B cell (primary cell): ENCODE measurements at regions not wholly inside any gene's neighbourhood (a gene's known extent, or its start where the extent isn't known, plus 50 kb on each side); places are given as distances from the start of the nearest gene placed in this dataset.
"Not testable (repeated sequence)": the region's sequence is repeated elsewhere in the genome, so short reads cannot be mapped to it uniquely, and the experiment has no call there.

Experiments used
- ATAC-seq: fragments of 200-7000 bp; cut with Tn5 transposase; one replicate; pipeline ENCODE4 v1.10.0; 2021; ENCODE audit warnings: low read depth, mild to moderate bottlenecking, moderate number of reproducible peaks, moderate library complexity
- CTCF ChIA-PET: fragments of 350-600 bp; sonication (Branson Sonifier 250); formaldehyde crosslinking; loops from one replicate; lab custom pipeline; 2021; ENCODE audit warnings: antibody characterized with exemption, inconsistent platforms; lab: Charles Lee
- POLR2A ChIA-PET: fragments of 350-600 bp; sonication (Branson Sonifier 250); formaldehyde crosslinking; loops from one replicate; lab custom pipeline; 2021; ENCODE audit warnings: antibody characterized with exemption; lab: Charles Lee
- DNase-seq: peaks from one replicate; pipeline ENCODE4 v3.0.0; 2013
- H2AFZ ChIP-seq: 2 replicates; pipeline ENCODE4 v1.6.1; 2012; ENCODE audit warnings: mild to moderate bottlenecking, low read depth, low read length; ENCODE audit not compliant: insufficient read depth, poor library complexity, severe bottlenecking
- H3K27ac ChIP-seq, 2 donors: 1 replicate in 1 of 2; 2 replicates in 1 of 2; pipeline ENCODE4 v1.5.1; 2012 to 2013; ENCODE audit warnings: low read length in 2 of 2, mild to moderate bottlenecking in 2 of 2, moderate library complexity in 1 of 2
- H3K27me3 ChIP-seq, 4 experiments: fragments of 200-600 bp in 1 of 4; sonication (generic) in 1 of 4; replicated peaks in 1 of 4; 1 replicate in 2 of 4; 2 replicates in 2 of 4; pipeline versions ENCODE4 v1.6.1 to v1.7.0; 2013 to 2016; ENCODE audit warnings: low read length in 3 of 4, mild to moderate bottlenecking in 2 of 4, mixed read lengths in 1 of 4, moderate library complexity in 1 of 4; ENCODE audit not compliant: insufficient read depth in 4 of 4, control insufficient read depth in 3 of 4; ENCODE audit errors: control extremely low read depth in 1 of 4
- H3K36me3 ChIP-seq, 2 experiments: replicated peaks in 1 of 2; 1 replicate in 1 of 2; 2 replicates in 1 of 2; pipeline versions ENCODE4 v1.6.1 to v1.7.1; 2013; ENCODE audit warnings: low read length in 1 of 2; ENCODE audit not compliant: insufficient read depth in 2 of 2, control insufficient read depth in 1 of 2; ENCODE audit errors: control extremely low read depth in 1 of 2, extremely low read depth in 1 of 2
- H3K4me1 ChIP-seq, 2 donors: fragments of 200-600 bp in 1 of 2; sonication (generic) in 1 of 2; 1 replicate in 1 of 2; 2 replicates in 1 of 2; pipeline versions ENCODE4 v1.5.1 to v1.6.1; 2013 to 2017; ENCODE audit warnings: low read length in 2 of 2; ENCODE audit not compliant: control insufficient read depth in 2 of 2, insufficient read depth in 2 of 2
- H3K4me2 ChIP-seq: replicated peaks from 2 replicates; pipeline ENCODE3; 2012; ENCODE audit warnings: mild to moderate bottlenecking, low read depth, low read length; ENCODE audit not compliant: poor library complexity, severe bottlenecking
- H3K4me3 ChIP-seq, 5 experiments: fragments of 200-600 bp in 1 of 5; sonication (generic) in 1 of 5; 1 replicate in 3 of 5; 2 replicates in 2 of 5; pipeline versions ENCODE4 v1.5.1 to v1.7.0; 2011 to 2016; ENCODE audit warnings: low read length in 4 of 5, mild to moderate bottlenecking in 4 of 5, low read depth in 2 of 5, control low read depth in 1 of 5, moderate library complexity in 1 of 5; ENCODE audit not compliant: insufficient read depth in 1 of 5; ENCODE audit errors: control extremely low read depth in 1 of 5, extremely low read depth in 1 of 5
- H3K79me2 ChIP-seq: fragments of 200-600 bp; sonication (generic); one replicate; pipeline ENCODE4 v1.6.0; 2016; ENCODE audit warnings: low read length; ENCODE audit not compliant: control insufficient read depth, insufficient read depth
- H3K9ac ChIP-seq: fragments of 200-600 bp; sonication (generic); 2 replicates; pipeline ENCODE4 v1.6.1; 2017; ENCODE audit warnings: mild to moderate bottlenecking, low read length, moderate library complexity
- H3K9me3 ChIP-seq, 3 donors: one replicate each; pipeline versions ENCODE4 v1.6.1 to v1.7.1; 2013; ENCODE audit warnings: low read length in 2 of 3; ENCODE audit not compliant: control insufficient read depth in 2 of 3, insufficient read depth in 1 of 3; ENCODE audit errors: control extremely low read depth in 1 of 3
- H4K20me1 ChIP-seq: 2 replicates; pipeline ENCODE4 v1.6.0; 2012; ENCODE audit warnings: mild to moderate bottlenecking, low read length; ENCODE audit not compliant: insufficient read depth, control insufficient read depth, poor library complexity, severe bottlenecking
- H3K27ac Mint-ChIP-seq: one replicate; pipeline ENCODE4 v1.8.0; 2021; ENCODE audit warnings: mixed read lengths
- H3K27me3 Mint-ChIP-seq: one replicate; pipeline ENCODE4 v1.8.0; 2021; ENCODE audit warnings: mixed read lengths
- H3K4me1 Mint-ChIP-seq: one replicate; pipeline ENCODE4 v1.8.0; 2021; ENCODE audit warnings: mixed read lengths
- H3K4me3 Mint-ChIP-seq: one replicate; pipeline ENCODE4 v1.8.0; 2021; ENCODE audit warnings: mixed read lengths
- H3K9me3 Mint-ChIP-seq: one replicate; pipeline ENCODE4 v1.8.0; 2022; ENCODE audit warnings: mixed read lengths; ENCODE audit not compliant: insufficient read depth
- EZH2 ChIP-seq: IDR thresholded peaks from 2 replicates; pipeline ENCODE4 v1.6.1; 2012; ENCODE audit warnings: borderline replicate concordance, low read depth, mild to moderate bottlenecking, moderate library complexity, low read length; ENCODE audit not compliant: insufficient read depth, poor library complexity, severe bottlenecking
- WGBS: methylation state at CpG from one replicate; pipeline ENCODE4 v1.1.5; 2013; ENCODE audit warnings: missing lambda C conversion rate; ENCODE audit not compliant: insufficient coverage; 5-methylcytosine and 5-hydroxymethylcytosine counted together
- intact Hi-C: fragments of 100-400 bp; cut with micrococcal nuclease; formaldehyde crosslinking; loops from one replicate; pipeline ENCODE4 v1.10.0; 2022
- TF ChIP-seq, protein P1 (sequence below): fragments of 200-600 bp; IDR thresholded peaks from one replicate; pipeline ENCODE4 v1.8.0; 2022; ENCODE audit warnings: antibody characterized with exemption, mild to moderate bottlenecking

DNA sequence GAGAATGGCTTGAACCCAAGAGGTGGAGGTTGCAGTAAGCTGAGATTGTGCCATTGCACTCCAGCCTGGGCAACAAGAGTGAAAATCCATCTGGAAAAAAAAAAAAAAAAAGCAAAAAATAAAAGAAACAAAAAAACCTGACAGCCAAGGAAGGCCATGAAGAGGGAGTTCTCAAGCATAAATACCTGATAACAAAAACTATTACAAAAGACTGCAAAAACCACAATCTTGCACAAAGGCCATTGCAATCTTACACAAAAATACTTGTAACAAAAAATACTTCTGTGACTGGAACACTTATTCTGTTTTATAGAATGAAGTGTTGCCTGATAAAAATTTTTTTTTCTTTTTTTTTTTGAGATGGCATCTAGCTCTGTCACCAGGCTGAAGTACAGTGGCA lies 61.5 kb upstream of the TSC22D1 start:
- Histone ChIP-seq H3K79me2 (no peaks in the 10 kb centered on the region), H3K36me3 (no peaks in the 10 kb centered on the region), H3K9me3 (no peaks in the 10 kb centered on the region), H3K4me1 (no peaks in the 10 kb centered on the region), H3K4me3 (no peak overlapping the region), H3K27ac (no peak overlapping the region), H2AFZ (no peak overlapping the region), H3K4me2 (no peak overlapping the region), H3K9ac (no peak overlapping the region), H4K20me1 (no peaks in the 10 kb centered on the region), H3K27me3 (no peaks in the 10 kb centered on the region)
- TF ChIP-seq, protein P1, sequence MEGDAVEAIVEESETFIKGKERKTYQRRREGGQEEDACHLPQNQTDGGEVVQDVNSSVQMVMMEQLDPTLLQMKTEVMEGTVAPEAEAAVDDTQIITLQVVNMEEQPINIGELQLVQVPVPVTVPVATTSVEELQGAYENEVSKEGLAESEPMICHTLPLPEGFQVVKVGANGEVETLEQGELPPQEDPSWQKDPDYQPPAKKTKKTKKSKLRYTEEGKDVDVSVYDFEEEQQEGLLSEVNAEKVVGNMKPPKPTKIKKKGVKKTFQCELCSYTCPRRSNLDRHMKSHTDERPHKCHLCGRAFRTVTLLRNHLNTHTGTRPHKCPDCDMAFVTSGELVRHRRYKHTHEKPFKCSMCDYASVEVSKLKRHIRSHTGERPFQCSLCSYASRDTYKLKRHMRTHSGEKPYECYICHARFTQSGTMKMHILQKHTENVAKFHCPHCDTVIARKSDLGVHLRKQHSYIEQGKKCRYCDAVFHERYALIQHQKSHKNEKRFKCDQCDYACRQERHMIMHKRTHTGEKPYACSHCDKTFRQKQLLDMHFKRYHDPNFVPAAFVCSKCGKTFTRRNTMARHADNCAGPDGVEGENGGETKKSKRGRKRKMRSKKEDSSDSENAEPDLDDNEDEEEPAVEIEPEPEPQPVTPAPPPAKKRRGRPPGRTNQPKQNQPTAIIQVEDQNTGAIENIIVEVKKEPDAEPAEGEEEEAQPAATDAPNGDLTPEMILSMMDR = no peak
- TF ChIP-seq EZH2 = no peak
- Mint-ChIP-seq H3K4me1 (no peaks in the 10 kb centered on the region), H3K4me3 (no peak overlapping the region), H3K27me3 (no peaks in the 10 kb centered on the region), H3K27ac (no peak overlapping the region), H3K9me3 (no peaks in the 10 kb centered on the region)
- ChIA-PET POLR2A (no interaction called here), CTCF (no interaction called here)
- intact Hi-C loops = no loop called here
- DNase-seq (no peak), ATAC-seq (no peak)

DNA sequence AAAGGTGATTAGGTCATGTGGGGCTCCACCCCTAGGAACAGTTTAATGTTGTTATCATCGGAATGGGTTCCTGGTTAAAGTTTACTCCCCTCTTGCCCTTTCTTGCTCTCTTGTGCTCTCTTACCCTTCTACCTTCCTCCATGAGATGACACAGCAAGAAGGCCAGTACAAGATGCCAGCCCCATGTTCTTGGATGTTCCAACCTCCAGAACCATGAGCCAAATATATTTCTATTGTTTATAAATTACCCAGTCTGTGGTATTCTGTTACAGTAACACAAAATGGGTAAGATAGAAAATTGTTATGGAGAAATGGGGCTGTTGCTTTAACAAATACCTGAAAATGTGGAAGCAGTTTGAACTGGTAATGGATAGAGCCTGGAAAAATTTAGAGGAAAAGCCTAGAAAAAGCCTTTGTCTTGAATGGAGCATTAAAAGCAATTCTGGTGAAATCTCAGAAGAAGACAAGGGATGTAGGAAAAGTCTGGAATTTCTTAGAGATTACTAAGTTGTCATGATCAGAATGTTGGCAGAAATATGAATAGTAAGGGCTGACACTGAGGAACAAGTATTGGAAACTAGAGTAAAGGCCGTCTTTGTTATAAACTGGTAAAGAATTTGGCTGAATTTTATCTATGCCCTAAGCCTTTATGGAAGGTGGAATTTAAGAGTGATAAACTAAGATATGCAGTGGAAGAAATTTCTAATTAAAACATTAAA lies 53.5 kb upstream of the TSC22D1 start:
- Histone ChIP-seq H3K4me3 (no peak overlapping the region), H3K9me3 (no peaks in the 10 kb centered on the region), H3K27ac (no peak overlapping the region), H3K36me3 (no peaks in the 10 kb centered on the region), H2AFZ (no peak overlapping the region), H3K9ac (no peak overlapping the region), H3K4me1 (no peaks in the 10 kb centered on the region), H3K79me2 (no peaks in the 10 kb centered on the region), H3K27me3 (peaks cover 0 to 2% (median 0%) of the 10 kb centered on the region in 4 experiments), H4K20me1 (no peaks in the 10 kb centered on the region), H3K4me2 (no peak overlapping the region)
- ChIA-PET CTCF (no interaction called here), POLR2A (no interaction called here)
- 100% methylated on average over 1 of the region's 2 CpGs for WGBS
- DNase-seq (no peak), ATAC-seq (no peak)
- Mint-ChIP-seq H3K9me3 (no peaks in the 10 kb centered on the region), H3K4me3 (no peak overlapping the region), H3K27ac (no peak overlapping the region), H3K4me1 (no peaks in the 10 kb centered on the region), H3K27me3 (peaks cover 21% of the 10 kb centered on the region)
- TF ChIP-seq EZH2 = no peak
- TF ChIP-seq, protein P1 = no peak
- intact Hi-C loops = no loop called here

- H3K27ac ChIP-seq, H3K9ac ChIP-seq, H3K36me3 ChIP-seq, H3K4me3 ChIP-seq, DNase-seq, H3K79me2 ChIP-seq, intact Hi-C loops, H3K27me3 ChIP-seq, H3K9me3 Mint-ChIP-seq, H4K20me1 ChIP-seq, ATAC-seq, H3K4me1 ChIP-seq, POLR2A ChIA-PET, H2AFZ ChIP-seq, H3K4me3 Mint-ChIP-seq, H3K9me3 ChIP-seq, H3K27ac Mint-ChIP-seq, CTCF ChIA-PET, H3K4me2 ChIP-seq, H3K4me1 Mint-ChIP-seq: not testable (repeated sequence)
- peaks cover 24% of the 10 kb centered on the region for H3K27me3 Mint-ChIP-seq
Measured at GRCh38 chr13:44628826-44629225, 52.7 kb upstream of the TSC22D1 start.
